A673 (cell line): ENCODE measurements at regions not wholly inside any gene's neighbourhood (a gene's known extent, or its start where the extent isn't known, plus 50 kb on each side); places are given as distances from the start of the nearest gene placed in this dataset.

ENCODE experiments used
- BruUV-seq: library from RNA; stranded (reverse); fragments of 400-500 nt; replicated peaks from 2 replicates; lab custom pipeline; 2021; lab: Mats Ljungman, UMichigan
- CTCF ChIA-PET: fragments of 300-600 bp; sonication (Branson Sonifier 250); formaldehyde crosslinking; loops from one replicate; lab custom pipeline; 2022; ENCODE audit warnings: antibody characterized with exemption; lab: Charles Lee
- POLR2A ChIA-PET: fragments of 300-600 bp; sonication (Branson Sonifier 250); formaldehyde crosslinking; loops from one replicate; lab custom pipeline; 2022; ENCODE audit warnings: antibody characterized with exemption; ENCODE audit not compliant: low non-redundant PET; lab: Charles Lee
- DNase-seq: peaks from one replicate; pipeline ENCODE4 v3.0.0-alpha.2; 2015; ENCODE audit warnings: low spot score
- H3K27ac ChIP-seq: fragments of 200-600 bp; sonication (generic); 2 replicates; pipeline ENCODE4 v1.5.1; 2016; ENCODE audit warnings: mixed run types, low read depth, mild to moderate bottlenecking, mixed read lengths, antibody characterized with exemption, low read length; ENCODE audit not compliant: poor library complexity, severe bottlenecking
- H3K27me3 ChIP-seq: fragments of 200-600 bp; sonication (generic); replicated peaks from 2 replicates; pipeline ENCODE4 v1.6.1; 2017; ENCODE audit warnings: mixed run types, low read depth, mild to moderate bottlenecking, mixed read lengths, antibody characterized with exemption, low read length; ENCODE audit not compliant: insufficient read depth, poor library complexity
- H3K36me3 ChIP-seq: fragments of 200-600 bp; sonication (generic); 2 replicates; pipeline ENCODE4 v1.6.1; 2016; ENCODE audit warnings: mixed run types, mild to moderate bottlenecking, mixed read lengths, antibody characterized with exemption, low read length; ENCODE audit not compliant: insufficient read depth, poor library complexity, severe bottlenecking
- H3K4me1 ChIP-seq: fragments of 200-600 bp; sonication (generic); 2 replicates; pipeline ENCODE4 v1.6.1; 2017; ENCODE audit warnings: mixed run types, mild to moderate bottlenecking, mixed read lengths, antibody characterized with exemption, low read length; ENCODE audit not compliant: insufficient read depth, poor library complexity, severe bottlenecking
- H3K4me3 ChIP-seq: fragments of 200-600 bp; sonication (generic); 2 replicates; pipeline ENCODE4 v1.5.1; 2016; ENCODE audit warnings: low read depth, mixed run types, mild to moderate bottlenecking, mixed read lengths, low read length; ENCODE audit not compliant: poor library complexity, severe bottlenecking
- H3K9me3 ChIP-seq: fragments of 200-600 bp; sonication (generic); 2 replicates; pipeline ENCODE4 v1.6.1; 2016; ENCODE audit warnings: mixed run types, low read depth, mild to moderate bottlenecking, mixed read lengths, antibody characterized with exemption, low read length; ENCODE audit not compliant: poor library complexity, severe bottlenecking
- CTCF ChIP-seq: fragments of 300-800, 200-600 bp; sonication (generic); conservative IDR thresholded peaks from 2 replicates; pipeline ENCODE4 v1.5.1; 2017; ENCODE audit warnings: low read depth, mild to moderate bottlenecking, antibody characterized with exemption, low read length, moderate library complexity, mixed read lengths
- EZH2 ChIP-seq: fragments of 200-600 bp; sonication (generic); IDR thresholded peaks from 2 replicates; pipeline ENCODE4 v1.6.1; 2017; ENCODE audit warnings: borderline replicate concordance, low read depth, mild to moderate bottlenecking, mixed read lengths, antibody characterized with exemption, low read length; ENCODE audit not compliant: poor library complexity, severe bottlenecking
- intact Hi-C: fragments of 100-400 bp; cut with micrococcal nuclease; formaldehyde crosslinking; loops from one replicate; pipeline ENCODE4 v1.10.0; 2022; ENCODE audit not compliant: unreplicated experiment

- Histone ChIP-seq H3K27ac (no peak overlapping the region), H3K27me3 (peaks cover 31% of the 10 kb centered on the region), H3K9me3 (no peaks in the 10 kb centered on the region), H3K36me3 (no peaks in the 10 kb centered on the region), H3K4me3 (no peak overlapping the region), H3K4me1 (no peaks in the 10 kb centered on the region)
- CTCF ChIA-PET = no interaction called here
- BruUV-seq = no TSS peak
- no peak for DNase-seq
- TF ChIP-seq CTCF (no peak), EZH2 (no peak)
- intact Hi-C loops = no loop called here
- POLR2A ChIA-PET = no interaction called here
These were observed 252.2 kb upstream of the SP4 start for GRCh38 chr7:21175714-21176113.

GRCh38 chr7:21184942-21185652 lies 242.8 kb upstream of the SP4 start:
- H3K36me3 ChIP-seq = no peaks in the 10 kb centered on the region
- H3K4me1 ChIP-seq = no peaks in the 10 kb centered on the region
- intact Hi-C loops = no loop called here
- POLR2A ChIA-PET = no interaction called here
- TF ChIP-seq EZH2 = no peak
- no peak for TF ChIP-seq CTCF
- H3K27ac ChIP-seq = no peak overlapping the region
- DNase-seq = no peak
- no peaks in the 10 kb centered on the region for H3K9me3 ChIP-seq
- H3K27me3 ChIP-seq = peaks cover 13% of the 10 kb centered on the region
- no peak overlapping the region for H3K4me3 ChIP-seq
- no TSS peak for BruUV-seq
- CTCF ChIA-PET = no interaction called here

GRCh38 chr7:21185653-21186265 lies 242.1 kb upstream of the SP4 start:
- Histone ChIP-seq H3K27me3 (peaks cover 13% of the 10 kb centered on the region), H3K9me3 (no peaks in the 10 kb centered on the region), H3K27ac (no peak overlapping the region), H3K36me3 (no peaks in the 10 kb centered on the region), H3K4me1 (no peaks in the 10 kb centered on the region), H3K4me3 (no peak overlapping the region)
- POLR2A ChIA-PET = no interaction called here
- CTCF ChIA-PET = no interaction called here
- DNase-seq = no peak
- intact Hi-C loops = no loop called here
- no peak for TF ChIP-seq EZH2
- TF ChIP-seq CTCF = no peak
- BruUV-seq = no TSS peak
